ENCODE measurements at regions not wholly inside any gene's neighbourhood (a gene's known extent, or its start where the extent isn't known, plus 50 kb on each side); places are given as distances from the start of the nearest gene placed in this dataset.

- Histone ChIP-seq H3K36me3 (ENCODE audit: low read depth, low read length) (no peaks in the 10 kb centered on the region), H3K4me2 (ENCODE audit: low read length) (no peak overlapping the region), H3K27ac (ENCODE audit: low read length) (no peak overlapping the region), H3K4me3 (ENCODE audit: low read length) (no peak overlapping the region), H3K9me3 (ENCODE audit: low read length) (no peaks in the 10 kb centered on the region), H3K4me1 (ENCODE audit: insufficient read depth, low read length) (no peaks in the 10 kb centered on the region), H3K9me2 (replicated peaks; ENCODE audit: low read length) (no peaks in the 10 kb centered on the region), H3F3A (ENCODE audit: low read length, unreplicated experiment) (no peaks in the 10 kb centered on the region), H2AFZ (ENCODE audit: low read length) (no peak overlapping the region), H3K79me2 (ENCODE audit: low read length) (no peaks in the 10 kb centered on the region), H3K27me3 (ENCODE audit: low read length) (peaks cover 93% of the 10 kb centered on the region), H3K9ac (ENCODE audit: low read length) (no peak overlapping the region), H4K20me1 (ENCODE audit: low read length) (no peaks in the 10 kb centered on the region)
- DNase-seq (no peak), ATAC-seq (no peak)
- TF ChIP-seq EZH2 (IDR thresholded peaks at IDR 0.05; ENCODE audit: low read length, unreplicated experiment) (no peak), CTCF (conservative IDR thresholded peaks at IDR 0.05; ENCODE audit: low read depth, low read length) (no peak), EZH2phosphoT487 (IDR thresholded peaks at IDR 0.05; ENCODE audit: borderline replicate concordance, low read length) (no peak)
- intact Hi-C loops (cut with micrococcal nuclease), result no loop called here
- BruUV-seq (replicated peaks), result no TSS peak
- CTCF ChIA-PET, result no interaction called here
- POLR2A ChIA-PET (ENCODE audit: unreplicated experiment), result no interaction called here
These were observed 53.1 kb downstream of the MRPL36 start for GRCh38 chr5:1746371-1747078.

GRCh38 chr5:1745796-1746370 is 53.8 kb downstream of the MRPL36 start:
- Histone ChIP-seq H3K9ac (ENCODE audit: low read length) (no peak overlapping the region), H3K9me2 (replicated peaks; ENCODE audit: low read length) (no peaks in the 10 kb centered on the region), H3F3A (ENCODE audit: low read length, unreplicated experiment) (no peaks in the 10 kb centered on the region), H3K9me3 (ENCODE audit: low read length) (no peaks in the 10 kb centered on the region), H3K36me3 (ENCODE audit: low read depth, low read length) (no peaks in the 10 kb centered on the region), H3K79me2 (ENCODE audit: low read length) (no peaks in the 10 kb centered on the region), H3K4me2 (ENCODE audit: low read length) (no peak overlapping the region), H3K27me3 (ENCODE audit: low read length) (peaks cover 87% of the 10 kb centered on the region), H3K4me1 (ENCODE audit: insufficient read depth, low read length) (no peaks in the 10 kb centered on the region), H2AFZ (ENCODE audit: low read length) (no peak overlapping the region), H3K4me3 (ENCODE audit: low read length) (no peak overlapping the region), H3K27ac (ENCODE audit: low read length) (no peak overlapping the region), H4K20me1 (ENCODE audit: low read length) (no peaks in the 10 kb centered on the region)
- TF ChIP-seq EZH2 (IDR thresholded peaks at IDR 0.05; ENCODE audit: low read length, unreplicated experiment), result no peak
- TF ChIP-seq EZH2phosphoT487 (IDR thresholded peaks at IDR 0.05; ENCODE audit: borderline replicate concordance, low read length), result no peak
- TF ChIP-seq CTCF (conservative IDR thresholded peaks at IDR 0.05; ENCODE audit: low read depth, low read length), result no peak
- intact Hi-C loops (cut with micrococcal nuclease), result no loop called here
- ChIA-PET CTCF (no interaction called here), POLR2A (ENCODE audit: unreplicated experiment) (no interaction called here)
- DNase-seq (no peak), ATAC-seq (no peak)
- no TSS peak for BruUV-seq (replicated peaks)

- Histone ChIP-seq H3K27ac (ENCODE audit: low read length) (no peak overlapping the region), H3K79me2 (ENCODE audit: low read length) (no peaks in the 10 kb centered on the region), H3K27me3 (ENCODE audit: low read length) (peaks cover 87% of the 10 kb centered on the region), H3K4me1 (ENCODE audit: insufficient read depth, low read length) (no peaks in the 10 kb centered on the region), H3K36me3 (ENCODE audit: low read depth, low read length) (no peaks in the 10 kb centered on the region), H4K20me1 (ENCODE audit: low read length) (no peaks in the 10 kb centered on the region), H3F3A (ENCODE audit: low read length, unreplicated experiment) (no peaks in the 10 kb centered on the region), H2AFZ (ENCODE audit: low read length) (no peak overlapping the region), H3K9me2 (replicated peaks; ENCODE audit: low read length) (no peaks in the 10 kb centered on the region), H3K4me3 (ENCODE audit: low read length) (no peak overlapping the region), H3K9ac (ENCODE audit: low read length) (no peak overlapping the region), H3K4me2 (ENCODE audit: low read length) (no peak overlapping the region), H3K9me3 (ENCODE audit: low read length) (no peaks in the 10 kb centered on the region)
- DNase-seq, result no peak
- ATAC-seq, result no peak
- BruUV-seq (replicated peaks), result no TSS peak
- TF ChIP-seq EZH2 (IDR thresholded peaks at IDR 0.05; ENCODE audit: low read length, unreplicated experiment) (no peak), CTCF (conservative IDR thresholded peaks at IDR 0.05; ENCODE audit: low read depth, low read length) (no peak), EZH2phosphoT487 (IDR thresholded peaks at IDR 0.05; ENCODE audit: borderline replicate concordance, low read length) (no peak)
- intact Hi-C loops (cut with micrococcal nuclease), result no loop called here
- POLR2A ChIA-PET (ENCODE audit: unreplicated experiment), result no interaction called here
- CTCF ChIA-PET, result no interaction called here
These were observed 54.4 kb downstream of the MRPL36 start for GRCh38 chr5:1745123-1745795.
